Gastrocnemius medialis (tissue), 4 donors: ENCODE measurements at regions not wholly inside any gene's neighbourhood (a gene's known extent, or its start where the extent isn't known, plus 50 kb on each side); places are given as distances from the start of the nearest gene placed in this dataset.

Experiments
- CTCF ChIP-seq, 5 experiments: fragments of 450-650 bp in 3 of 5; fragments of 200-600 bp in 2 of 5; sonication (generic) in 2 of 5; IDR thresholded peaks in 4 of 5; conservative IDR thresholded peaks in 1 of 5; 1 replicate in 4 of 5; 2 replicates in 1 of 5; pipeline ENCODE4 v1.5.1; 2016 to 2019; ENCODE audit warnings: antibody characterized with exemption in 5 of 5, mild to moderate bottlenecking in 3 of 5, moderate library complexity in 3 of 5
- POLR2A ChIP-seq, 2 donors: fragments of 450-650 bp; IDR thresholded peaks; one replicate each; pipeline ENCODE4 v1.6.1; 2017; ENCODE audit warnings: antibody characterized with exemption in 2 of 2, mild to moderate bottlenecking in 2 of 2, moderate library complexity in 2 of 2

GRCh38 chr12:97203408-97203807, 259.2 kb upstream of the RMST start:
- TF ChIP-seq CTCF (IDR thresholded peaks at IDR 0.05 in 4 of 5, conservative IDR thresholded peaks at IDR 0.05 in 1 of 5) (no peak), POLR2A (IDR thresholded peaks at IDR 0.05) (no peak)
